ENCODE measurements at regions not wholly inside any gene's neighbourhood (a gene's known extent, or its start where the extent isn't known, plus 50 kb on each side); places are given as distances from the start of the nearest gene placed in this dataset.

GRCh38 chr1:101152633-101153032 is 84.2 kb upstream of the S1PR1 start:
- DNase-seq (ENCODE audit: low read depth in 3 of 3) = no peak

- DNase-seq (ENCODE audit: low read depth in 3 of 3) = no peak
Observed at GRCh38 chr1:101151286-101151685, 85.5 kb upstream of the S1PR1 start.

GRCh38 chr1:101150670-101151069 is 86.1 kb upstream of the S1PR1 start:
- no peak for DNase-seq (ENCODE audit: low read depth in 3 of 3)

- DNase-seq (ENCODE audit: low read depth in 3 of 3) = no peak
Observed at GRCh38 chr1:101150266-101150665, 86.6 kb upstream of the S1PR1 start.

GRCh38 chr1:101148980-101149379 is 87.8 kb upstream of the S1PR1 start:
- DNase-seq (ENCODE audit: low read depth in 3 of 3) = no peak

- DNase-seq (ENCODE audit: low read depth in 3 of 3) = no peak
Observed at GRCh38 chr1:101147381-101147780, 89.4 kb upstream of the S1PR1 start.

GRCh38 chr1:101145449-101145820 is 91.4 kb upstream of the S1PR1 start:
- DNase-seq (ENCODE audit: low read depth in 3 of 3) = no peak

GRCh38 chr1:101144671-101145448 is 92.0 kb upstream of the S1PR1 start:
- DNase-seq (ENCODE audit: low read depth in 3 of 3) = no peak

- DNase-seq (ENCODE audit: low read depth in 3 of 3) = no peak
Observed at GRCh38 chr1:101142244-101142643, 94.6 kb upstream of the S1PR1 start.

GRCh38 chr1:101141376-101141775 is 95.4 kb upstream of the S1PR1 start:
- DNase-seq (ENCODE audit: low read depth in 3 of 3) = no peak

GRCh38 chr1:101139821-101140718 is 96.7 kb upstream of the S1PR1 start:
- DNase-seq (ENCODE audit: low read depth in 3 of 3) = no peak

- DNase-seq (ENCODE audit: low read depth in 3 of 3) = no peak
Observed at GRCh38 chr1:101139130-101139529, 97.7 kb upstream of the S1PR1 start.

- no peak for DNase-seq (ENCODE audit: low read depth in 3 of 3)
Observed at GRCh38 chr1:101137144-101138126, 99.4 kb upstream of the S1PR1 start.

- DNase-seq (ENCODE audit: low read depth in 3 of 3) = no peak
Observed at GRCh38 chr1:101136739-101137138, 100.1 kb upstream of the S1PR1 start.

GRCh38 chr1:101136271-101136670 is 100.5 kb upstream of the S1PR1 start:
- no peak for DNase-seq (ENCODE audit: low read depth in 3 of 3)

- DNase-seq (ENCODE audit: low read depth in 3 of 3) = no peak
Observed at GRCh38 chr1:101135526-101135925, 101.3 kb upstream of the S1PR1 start.

GRCh38 chr1:101131239-101131843 is 105.5 kb upstream of the S1PR1 start:
- no peak for DNase-seq (ENCODE audit: low read depth in 3 of 3)

- no peak for DNase-seq (ENCODE audit: low read depth in 3 of 3)
Observed at GRCh38 chr1:101130673-101131072, 105.1 kb upstream of the DPH5 start.

GRCh38 chr1:101128846-101129245 is 103.3 kb upstream of the DPH5 start:
- no peak for DNase-seq (ENCODE audit: low read depth in 3 of 3)

GRCh38 chr1:101128211-101128727 is 102.7 kb upstream of the DPH5 start:
- no peak for DNase-seq (ENCODE audit: low read depth in 3 of 3)

- DNase-seq (ENCODE audit: low read depth in 3 of 3) = no peak
Observed at GRCh38 chr1:101124405-101124804, 98.8 kb upstream of the DPH5 start.

Measured in stimulated activated CD4-positive, alpha-beta T cell treated with anti-CD3 and anti-CD28 coated beads, TNF-alpha, amount 100 ng/mL, for 48 hours (primary cell).